ENCODE measurements at regions not wholly inside any gene's neighbourhood (a gene's known extent, or its start where the extent isn't known, plus 50 kb on each side); places are given as distances from the start of the nearest gene placed in this dataset.

GRCh38 chr5:172588380-172588779, 52.7 kb upstream of the NEURL1B start:
- no peak for DNase-seq (ENCODE audit: low read depth)

- no peak for DNase-seq (ENCODE audit: low read depth)
Observed at GRCh38 chr5:172587061-172587405, 54.0 kb upstream of the NEURL1B start.

- no peak for DNase-seq (ENCODE audit: low read depth)
Observed at GRCh38 chr5:172586125-172587060, 54.7 kb upstream of the NEURL1B start.

GRCh38 chr5:172585114-172585513, 55.9 kb upstream of the NEURL1B start:
- DNase-seq (ENCODE audit: low read depth): no peak

- no peak for DNase-seq (ENCODE audit: low read depth)
Observed at GRCh38 chr5:172584638-172585037, 56.4 kb upstream of the NEURL1B start.

- DNase-seq (ENCODE audit: low read depth): no peak
Observed at GRCh38 chr5:172583931-172584511, 57.0 kb upstream of the NEURL1B start.

GRCh38 chr5:172582940-172583339, 58.1 kb upstream of the NEURL1B start:
- no peak for DNase-seq (ENCODE audit: low read depth)

GRCh38 chr5:172581315-172581714, 59.7 kb upstream of the NEURL1B start:
- DNase-seq (ENCODE audit: low read depth): no peak

- no peak for DNase-seq (ENCODE audit: low read depth)
Observed at GRCh38 chr5:172579403-172579990, 61.6 kb upstream of the NEURL1B start.

- no peak for DNase-seq (ENCODE audit: low read depth)
Observed at GRCh38 chr5:172577267-172577909, 63.7 kb upstream of the NEURL1B start.

- DNase-seq (ENCODE audit: low read depth): no peak
Observed at GRCh38 chr5:172575816-172576545, 65.1 kb upstream of the NEURL1B start.

GRCh38 chr5:172575416-172575815, 65.6 kb upstream of the NEURL1B start:
- DNase-seq (ENCODE audit: low read depth): no peak

GRCh38 chr5:172574871-172575223, 66.2 kb upstream of the NEURL1B start:
- DNase-seq (ENCODE audit: low read depth): no peak

- no peak for DNase-seq (ENCODE audit: low read depth)
Observed at GRCh38 chr5:172573986-172574870, 66.8 kb upstream of the NEURL1B start.

GRCh38 chr5:172573120-172573882, 67.8 kb upstream of the NEURL1B start:
- no peak for DNase-seq (ENCODE audit: low read depth)

GRCh38 chr5:172572440-172572839, 68.6 kb upstream of the NEURL1B start:
- DNase-seq (ENCODE audit: low read depth): no peak

- no peak for DNase-seq (ENCODE audit: low read depth)
Observed at GRCh38 chr5:172571892-172572291, 69.2 kb upstream of the NEURL1B start.

- no peak for DNase-seq (ENCODE audit: low read depth)
Observed at GRCh38 chr5:172571413-172571812, 69.7 kb upstream of the NEURL1B start.

- DNase-seq (ENCODE audit: low read depth): no peak
Observed at GRCh38 chr5:172570594-172571334, 70.3 kb upstream of the NEURL1B start.
